PC-9 (cell line): ENCODE measurements at regions not wholly inside any gene's neighbourhood (a gene's known extent, or its start where the extent isn't known, plus 50 kb on each side); places are given as distances from the start of the nearest gene placed in this dataset.

ENCODE experiments used
- BruUV-seq: library from RNA; stranded (reverse); fragments of 400-500 nt; replicated peaks from 2 replicates; lab custom pipeline; 2021; lab: Mats Ljungman, UMichigan
- CTCF ChIA-PET: fragments of 300-600 bp; sonication (Branson Sonifier 250); formaldehyde crosslinking; loops from one replicate; lab custom pipeline; 2022; ENCODE audit warnings: antibody characterized with exemption; lab: Charles Lee
- POLR2A ChIA-PET: fragments of 300-600 bp; sonication (Branson Sonifier 250); formaldehyde crosslinking; loops from one replicate; lab custom pipeline; 2022; ENCODE audit warnings: antibody characterized with exemption; ENCODE audit not compliant: unreplicated experiment; lab: Charles Lee
- DNase-seq, 2 experiments: peaks; one replicate each; pipeline versions ENCODE4 v3.0.0 to v3.0.0-alpha.2; 2015 to 2022; ENCODE audit warnings: mixed read lengths in 1 of 2
- H2AFZ ChIP-seq: fragments of 200-600 bp; sonication (generic); 2 replicates; pipeline ENCODE4 v1.8.1; 2017; ENCODE audit warnings: antibody characterized with exemption
- H3F3A ChIP-seq: fragments of 200-600 bp; sonication (generic); 2 replicates; pipeline ENCODE4 v1.8.1; 2017; ENCODE audit warnings: antibody characterized with exemption, mild to moderate bottlenecking, low read depth; ENCODE audit not compliant: insufficient read depth
- H3K27ac ChIP-seq: fragments of 200-600 bp; sonication (generic); 2 replicates; pipeline ENCODE4 v1.6.1; 2016; ENCODE audit warnings: mixed run types
- H3K27me3 ChIP-seq: fragments of 200-600 bp; sonication (generic); 2 replicates; pipeline ENCODE4 v1.6.1; 2016; ENCODE audit warnings: low read depth, mixed run types; ENCODE audit not compliant: insufficient read depth
- H3K36me3 ChIP-seq: fragments of 200-600 bp; sonication (generic); 2 replicates; pipeline ENCODE4 v1.6.1; 2016; ENCODE audit warnings: low read depth, mixed run types
- H3K4me1 ChIP-seq: fragments of 200-600 bp; sonication (generic); replicated peaks from 2 replicates; pipeline ENCODE4 v1.6.1; 2016; ENCODE audit warnings: mixed run types; ENCODE audit not compliant: insufficient read depth
- H3K4me2 ChIP-seq: fragments of 200-600 bp; sonication (generic); 2 replicates; pipeline ENCODE4 v1.6.1; 2017; ENCODE audit warnings: mixed run types
- H3K4me3 ChIP-seq: fragments of 200-600 bp; sonication (generic); 2 replicates; pipeline ENCODE4 v1.6.1; 2016; ENCODE audit warnings: mixed run types
- H3K79me2 ChIP-seq: fragments of 200-600 bp; sonication (generic); 2 replicates; pipeline ENCODE4 v1.6.1; 2017; ENCODE audit warnings: low read depth, mixed run types
- H3K9me2 ChIP-seq: fragments of 200-600 bp; sonication (generic); 2 replicates; pipeline ENCODE4 v1.8.1; 2017; ENCODE audit warnings: mild to moderate bottlenecking; ENCODE audit not compliant: insufficient read depth
- H3K9me3 ChIP-seq: fragments of 200-600 bp; sonication (generic); 2 replicates; pipeline ENCODE4 v1.8.1; 2016; ENCODE audit warnings: low read depth; ENCODE audit not compliant: insufficient read depth
- H4K20me1 ChIP-seq: fragments of 200-600 bp; sonication (generic); 2 replicates; pipeline ENCODE4 v1.8.1; 2017; ENCODE audit not compliant: insufficient read depth
- EZH2 ChIP-seq: fragments of 200-600 bp; sonication (generic); IDR thresholded peaks from 2 replicates; pipeline ENCODE4 v1.8.0; 2017; ENCODE audit warnings: antibody characterized with exemption, low read depth
- intact Hi-C: fragments of 100-400 bp; cut with micrococcal nuclease; formaldehyde crosslinking; loops from one replicate; pipeline ENCODE4 v1.10.0; 2022; ENCODE audit not compliant: unreplicated experiment
- TF ChIP-seq, protein P1 (sequence below): fragments of 200-600 bp; sonication (generic); conservative IDR thresholded peaks from 2 replicates; pipeline ENCODE4 v1.6.1; 2017; ENCODE audit warnings: mixed run types, antibody characterized with exemption, mild to moderate bottlenecking, moderate library complexity

DNA sequence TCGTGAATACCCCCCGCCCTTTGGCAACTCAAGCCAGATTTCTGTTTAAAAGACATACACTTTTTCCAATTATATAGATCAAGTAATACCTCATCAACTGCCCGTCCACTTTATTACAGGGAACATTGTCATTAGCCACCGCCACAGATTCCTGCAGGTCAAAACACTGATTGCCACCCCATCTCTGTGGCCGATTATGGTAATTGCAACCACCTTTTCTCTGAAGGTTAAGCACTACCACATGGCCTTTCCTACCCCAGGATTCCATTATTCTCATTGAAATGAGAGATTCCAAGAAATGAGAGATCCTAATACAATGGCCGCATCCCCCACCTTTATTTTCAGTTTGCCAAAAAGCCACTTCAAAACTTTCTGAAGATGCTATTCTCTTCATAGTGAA is 478.8 kb upstream of the HSF2 start:
- no peak overlapping the region for H3K4me2 ChIP-seq
- no peak overlapping the region for H2AFZ ChIP-seq
- no peaks in the 10 kb centered on the region for H3K4me1 ChIP-seq
- H3K9me3 ChIP-seq: no peaks in the 10 kb centered on the region
- H4K20me1 ChIP-seq: no peaks in the 10 kb centered on the region
- no peak overlapping the region for H3K27ac ChIP-seq
- no peaks in the 10 kb centered on the region for H3F3A ChIP-seq
- no peak for TF ChIP-seq EZH2
- H3K4me3 ChIP-seq: no peak overlapping the region
- ChIA-PET CTCF (no interaction called here), POLR2A (no interaction called here)
- no peak for DNase-seq
- no peaks in the 10 kb centered on the region for H3K79me2 ChIP-seq
- H3K36me3 ChIP-seq: no peaks in the 10 kb centered on the region
- no peaks in the 10 kb centered on the region for H3K27me3 ChIP-seq
- intact Hi-C loops: no loop called here
- H3K9me2 ChIP-seq: 0 out of 2 replicates have a peak, but pooled peaks cover 3% of the 10 kb centered on the region
- BruUV-seq: no TSS peak

DNA sequence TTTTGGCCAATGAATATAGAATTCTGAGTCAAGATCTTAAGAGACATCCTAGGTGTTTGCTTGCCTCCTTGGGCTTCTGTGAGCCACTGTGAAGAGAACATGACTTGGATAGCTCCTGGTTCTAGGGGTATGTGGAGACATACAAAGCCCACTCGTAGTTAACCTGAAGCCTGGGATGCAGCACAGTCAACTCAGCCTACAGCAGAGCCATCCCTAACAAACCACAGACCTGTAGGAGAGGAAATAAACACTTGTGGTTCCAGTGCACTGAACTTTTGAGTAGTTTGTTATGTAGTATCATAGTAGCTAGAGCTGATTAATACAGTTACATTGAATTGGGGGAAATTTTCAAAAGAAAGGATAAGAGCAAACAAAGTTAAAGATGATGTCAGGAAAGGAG is 474.4 kb upstream of the HSF2 start:
- Histone ChIP-seq H3K9me3 (no peaks in the 10 kb centered on the region; the same call in 1 of the 2 replicates), H3K4me3 (no peak overlapping the region), H3F3A (no peaks in the 10 kb centered on the region), H2AFZ (no peak overlapping the region), H3K4me2 (no peak overlapping the region), H3K79me2 (no peaks in the 10 kb centered on the region), H3K36me3 (no peaks in the 10 kb centered on the region), H3K27ac (no peak overlapping the region), H3K27me3 (no peaks in the 10 kb centered on the region), H4K20me1 (no peaks in the 10 kb centered on the region), H3K9me2 (no peaks in the 10 kb centered on the region), H3K4me1 (no peaks in the 10 kb centered on the region)
- intact Hi-C loops: no loop called here
- no peak for TF ChIP-seq EZH2
- TF ChIP-seq, protein P1, sequence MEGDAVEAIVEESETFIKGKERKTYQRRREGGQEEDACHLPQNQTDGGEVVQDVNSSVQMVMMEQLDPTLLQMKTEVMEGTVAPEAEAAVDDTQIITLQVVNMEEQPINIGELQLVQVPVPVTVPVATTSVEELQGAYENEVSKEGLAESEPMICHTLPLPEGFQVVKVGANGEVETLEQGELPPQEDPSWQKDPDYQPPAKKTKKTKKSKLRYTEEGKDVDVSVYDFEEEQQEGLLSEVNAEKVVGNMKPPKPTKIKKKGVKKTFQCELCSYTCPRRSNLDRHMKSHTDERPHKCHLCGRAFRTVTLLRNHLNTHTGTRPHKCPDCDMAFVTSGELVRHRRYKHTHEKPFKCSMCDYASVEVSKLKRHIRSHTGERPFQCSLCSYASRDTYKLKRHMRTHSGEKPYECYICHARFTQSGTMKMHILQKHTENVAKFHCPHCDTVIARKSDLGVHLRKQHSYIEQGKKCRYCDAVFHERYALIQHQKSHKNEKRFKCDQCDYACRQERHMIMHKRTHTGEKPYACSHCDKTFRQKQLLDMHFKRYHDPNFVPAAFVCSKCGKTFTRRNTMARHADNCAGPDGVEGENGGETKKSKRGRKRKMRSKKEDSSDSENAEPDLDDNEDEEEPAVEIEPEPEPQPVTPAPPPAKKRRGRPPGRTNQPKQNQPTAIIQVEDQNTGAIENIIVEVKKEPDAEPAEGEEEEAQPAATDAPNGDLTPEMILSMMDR: no peak
- ChIA-PET POLR2A (no interaction called here), CTCF (no interaction called here)
- no peak for DNase-seq
- BruUV-seq: no TSS peak

DNA sequence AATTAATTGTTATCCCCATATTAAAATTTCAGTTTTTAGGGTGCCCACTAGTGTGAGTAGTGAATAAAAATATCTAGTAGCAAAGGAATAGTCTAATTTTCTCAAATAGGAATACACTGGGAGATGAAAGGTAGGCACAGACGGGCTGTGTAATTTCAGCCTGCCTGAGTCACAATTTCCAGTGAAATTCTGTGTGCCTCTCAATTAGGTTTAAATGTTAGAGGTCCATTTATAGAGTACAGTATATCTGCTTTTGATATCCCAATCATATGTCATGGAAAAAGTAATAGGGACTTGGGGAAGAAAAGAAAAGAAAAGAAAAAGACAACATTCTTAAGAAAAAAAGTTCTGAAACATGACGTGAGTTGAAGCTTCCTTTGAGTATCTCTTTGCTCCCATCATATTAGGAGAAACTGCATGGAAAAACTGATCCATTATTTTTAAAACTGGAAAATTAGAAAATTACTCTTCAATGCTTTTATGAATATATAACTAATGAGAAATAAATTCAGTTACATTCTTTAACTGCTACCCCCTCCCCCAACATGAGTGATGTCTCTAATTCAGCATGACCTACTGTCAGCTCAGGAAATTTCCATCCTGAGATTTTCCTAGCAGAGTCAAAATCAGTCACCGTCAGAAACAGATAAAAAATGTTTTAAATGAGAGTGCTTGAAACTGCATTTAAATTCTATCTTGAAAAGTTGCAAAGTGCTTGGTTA is 473.8 kb upstream of the HSF2 start:
- BruUV-seq: no TSS peak
- no peaks in the 10 kb centered on the region for H3K9me2 ChIP-seq
- H3K4me3 ChIP-seq: no peak overlapping the region
- no peaks in the 10 kb centered on the region for H3K4me1 ChIP-seq
- H3K9me3 ChIP-seq: no peaks in the 10 kb centered on the region; the same call in 1 of the 2 replicates
- no peak overlapping the region for H2AFZ ChIP-seq
- DNase-seq: no peak
- ChIA-PET POLR2A (interaction anchor here (0.7 kb wide), 1 partner anchor 235 kb away, joined by 3 read pairs; no protein-coding TSS in a partner anchor), CTCF (no interaction called here)
- H3K4me2 ChIP-seq: no peak overlapping the region
- H3K27me3 ChIP-seq: no peaks in the 10 kb centered on the region
- no peak for TF ChIP-seq EZH2
- TF ChIP-seq, protein P1: no peak
- no peaks in the 10 kb centered on the region for H4K20me1 ChIP-seq
- H3F3A ChIP-seq: no peaks in the 10 kb centered on the region
- no peaks in the 10 kb centered on the region for H3K79me2 ChIP-seq
- H3K36me3 ChIP-seq: no peaks in the 10 kb centered on the region
- intact Hi-C loops: no loop called here
- H3K27ac ChIP-seq: no peak overlapping the region
